ENCODE measurements at regions not wholly inside any gene's neighbourhood (a gene's known extent, or its start where the extent isn't known, plus 50 kb on each side); places are given as distances from the start of the nearest gene placed in this dataset.
"Not testable (repeated sequence)": the region's sequence is repeated elsewhere in the genome, so short reads cannot be mapped to it uniquely, and the experiment has no call there.

DNA sequence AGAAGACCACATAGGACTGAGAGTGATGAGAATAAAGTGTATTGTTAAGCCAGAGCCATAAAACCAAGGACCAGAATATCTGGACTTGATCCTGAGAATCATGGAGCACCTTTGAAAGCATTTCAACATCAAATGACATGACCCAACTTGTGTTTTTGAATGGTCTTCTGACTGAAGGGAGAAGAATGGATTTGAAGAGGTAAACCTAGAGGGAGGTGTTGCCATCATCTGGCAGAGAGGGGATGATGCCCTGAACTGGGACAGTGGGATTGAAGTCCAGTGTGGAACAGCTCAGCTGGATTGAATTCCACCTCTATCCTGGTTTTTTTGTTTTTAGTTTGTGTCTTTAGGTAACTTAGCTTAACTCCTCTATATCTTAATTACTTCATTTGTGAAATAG is 570.0 kb downstream of the TBC1D32 start:
- peak; percentile 13 for DNase-seq (ENCODE audit: low spot score)
- TF ChIP-seq, protein P1, sequence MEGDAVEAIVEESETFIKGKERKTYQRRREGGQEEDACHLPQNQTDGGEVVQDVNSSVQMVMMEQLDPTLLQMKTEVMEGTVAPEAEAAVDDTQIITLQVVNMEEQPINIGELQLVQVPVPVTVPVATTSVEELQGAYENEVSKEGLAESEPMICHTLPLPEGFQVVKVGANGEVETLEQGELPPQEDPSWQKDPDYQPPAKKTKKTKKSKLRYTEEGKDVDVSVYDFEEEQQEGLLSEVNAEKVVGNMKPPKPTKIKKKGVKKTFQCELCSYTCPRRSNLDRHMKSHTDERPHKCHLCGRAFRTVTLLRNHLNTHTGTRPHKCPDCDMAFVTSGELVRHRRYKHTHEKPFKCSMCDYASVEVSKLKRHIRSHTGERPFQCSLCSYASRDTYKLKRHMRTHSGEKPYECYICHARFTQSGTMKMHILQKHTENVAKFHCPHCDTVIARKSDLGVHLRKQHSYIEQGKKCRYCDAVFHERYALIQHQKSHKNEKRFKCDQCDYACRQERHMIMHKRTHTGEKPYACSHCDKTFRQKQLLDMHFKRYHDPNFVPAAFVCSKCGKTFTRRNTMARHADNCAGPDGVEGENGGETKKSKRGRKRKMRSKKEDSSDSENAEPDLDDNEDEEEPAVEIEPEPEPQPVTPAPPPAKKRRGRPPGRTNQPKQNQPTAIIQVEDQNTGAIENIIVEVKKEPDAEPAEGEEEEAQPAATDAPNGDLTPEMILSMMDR (conservative IDR thresholded peaks at IDR 0.05; ENCODE audit: low read depth): no peak
- CTCF ChIA-PET: no interaction called here

DNA sequence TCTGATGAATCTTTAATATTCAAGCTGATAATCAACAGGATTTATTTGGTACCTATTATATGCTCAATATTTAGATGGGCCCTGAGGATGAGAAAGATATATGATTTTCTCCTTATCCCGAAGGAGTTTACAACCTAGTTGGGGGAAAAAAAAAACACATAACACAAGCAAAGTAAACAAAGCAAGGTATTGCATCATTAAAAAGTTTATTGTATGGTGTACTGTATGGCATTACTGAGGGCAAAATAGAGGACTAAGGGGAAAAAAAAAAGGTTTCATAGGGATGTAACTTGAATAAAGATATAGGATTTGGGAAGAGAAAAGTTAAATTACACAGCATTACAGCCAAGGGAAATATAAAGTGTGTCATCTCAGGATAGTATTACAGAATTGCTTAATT is 574.7 kb downstream of the TBC1D32 start:
- POLR2A ChIA-PET (ENCODE audit: low non-redundant PET): no interaction called here
- TF ChIP-seq, protein P1 (conservative IDR thresholded peaks at IDR 0.05; ENCODE audit: low read depth): no peak
- DNase-seq (ENCODE audit: low spot score): no peak
- H3K27ac ChIP-seq: no peak overlapping the region
- CTCF ChIA-PET: no interaction called here

More for the DNA sequence above, 570.0 kb downstream of the TBC1D32 start:
- no peak overlapping the region for H3K27ac ChIP-seq
- POLR2A ChIA-PET (ENCODE audit: low non-redundant PET): no interaction called here

DNA sequence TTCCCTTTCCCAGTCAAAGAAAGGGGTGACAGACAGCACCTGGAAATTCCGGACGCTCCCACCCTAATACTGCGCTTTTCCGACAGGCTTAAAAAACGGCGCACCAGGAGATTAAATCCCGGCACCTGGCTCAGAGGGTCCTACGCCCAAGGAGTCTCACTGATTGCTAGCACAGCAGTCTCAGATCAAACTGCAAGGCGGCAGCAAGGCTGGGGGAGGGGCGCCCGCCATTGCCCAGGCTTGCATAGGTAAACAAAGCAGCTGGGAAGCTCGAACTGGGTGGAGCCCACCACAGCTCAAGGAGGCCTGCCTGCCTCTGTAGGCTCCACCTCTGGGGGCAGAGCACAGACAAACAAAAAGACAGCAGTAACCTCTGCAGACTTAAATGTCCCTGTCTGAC is 585.7 kb downstream of the TBC1D32 start:
- POLR2A ChIA-PET (ENCODE audit: low non-redundant PET); DNase-seq (ENCODE audit: low spot score); CTCF ChIA-PET; H3K27ac ChIP-seq: not testable (repeated sequence)

DNA sequence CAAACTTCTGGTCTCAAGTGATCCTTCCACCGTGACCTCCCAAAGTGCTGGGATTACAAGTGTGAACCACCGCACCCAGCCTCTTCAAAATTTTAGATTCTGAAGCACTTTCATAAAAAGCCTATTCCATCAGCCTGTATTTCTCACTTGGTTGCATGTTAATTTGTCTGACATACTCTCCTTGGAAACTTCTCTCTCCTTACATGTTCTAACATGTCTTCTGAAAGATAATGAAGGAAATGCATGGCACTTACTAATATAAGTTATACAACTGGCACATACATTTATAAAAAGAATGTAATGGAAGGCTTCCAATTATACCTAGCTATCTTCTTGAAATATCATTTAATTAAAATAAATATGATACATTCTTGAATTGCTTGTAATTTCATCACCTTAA is 597.5 kb downstream of the TBC1D32 start:
- no peak overlapping the region for H3K27ac ChIP-seq
- ChIA-PET CTCF (no interaction called here), POLR2A (ENCODE audit: low non-redundant PET) (no interaction called here)
- TF ChIP-seq, protein P1 (conservative IDR thresholded peaks at IDR 0.05; ENCODE audit: low read depth): no peak
- peak; percentile 18 for DNase-seq (ENCODE audit: low spot score)

DNA sequence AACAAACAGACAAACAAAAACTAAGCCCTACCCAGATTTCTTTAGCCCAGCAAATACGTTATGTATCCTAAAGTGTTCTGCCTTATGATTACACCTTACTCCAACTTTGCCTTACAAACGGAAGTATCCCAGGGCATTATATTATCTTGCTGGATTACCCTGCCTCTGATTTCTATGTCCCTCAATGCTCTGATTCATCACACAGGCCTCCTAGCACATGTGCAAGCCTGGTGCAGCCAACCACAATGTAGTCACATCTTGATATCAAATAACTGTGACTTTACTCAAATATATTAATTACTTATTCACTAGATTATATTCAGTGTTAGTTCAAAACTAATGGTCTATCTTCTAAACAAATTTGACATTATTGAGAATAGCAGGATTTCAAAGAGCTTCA is 598.6 kb downstream of the TBC1D32 start:
- CTCF ChIA-PET: no interaction called here
- TF ChIP-seq, protein P1 (conservative IDR thresholded peaks at IDR 0.05; ENCODE audit: low read depth): no peak
- DNase-seq (ENCODE audit: low spot score): peak; percentile 17
- POLR2A ChIA-PET (ENCODE audit: low non-redundant PET): no interaction called here
- no peak overlapping the region for H3K27ac ChIP-seq

DNA sequence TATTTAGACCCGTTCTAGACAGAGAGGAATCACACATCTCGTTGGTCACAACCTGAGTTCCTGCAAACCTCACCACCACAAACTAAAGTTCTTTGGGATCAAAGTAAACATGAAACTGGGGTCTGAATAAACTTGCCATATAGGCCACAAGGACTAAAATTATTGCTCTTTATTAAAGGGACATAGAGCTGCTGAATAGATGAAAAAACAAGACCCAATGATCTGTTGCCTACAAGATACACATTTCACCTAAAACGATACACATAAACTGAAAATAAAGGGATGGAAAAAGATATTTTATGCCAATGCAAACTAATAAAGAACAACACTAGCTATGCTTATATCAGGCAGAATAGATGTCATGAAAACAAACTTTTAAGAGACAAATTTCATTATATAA is 623.0 kb downstream of the TBC1D32 start:
- POLR2A ChIA-PET (ENCODE audit: low non-redundant PET): no interaction called here
- TF ChIP-seq, protein P1 (conservative IDR thresholded peaks at IDR 0.05; ENCODE audit: low read depth): no peak

DNA sequence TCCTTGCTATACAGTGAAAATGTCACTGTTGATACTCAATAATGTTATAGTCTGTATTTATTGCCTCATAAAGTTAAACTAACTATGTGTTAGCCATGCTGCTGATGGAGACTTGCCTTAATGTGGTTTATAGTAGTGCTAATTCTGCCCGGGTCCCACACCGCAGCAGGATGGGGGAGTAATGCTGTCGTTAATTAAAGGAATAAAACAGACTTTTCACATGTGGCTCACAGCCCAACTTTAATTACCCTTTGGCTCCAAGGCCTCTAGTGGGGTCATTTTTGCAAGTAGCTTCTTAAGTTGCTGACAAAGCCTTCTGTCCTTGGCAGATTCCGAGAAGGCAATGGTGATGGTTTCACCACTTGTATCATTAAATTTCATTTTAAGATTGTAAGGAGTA is 634.3 kb downstream of the TBC1D32 start:
- no peak for DNase-seq (ENCODE audit: low spot score)
- no peak overlapping the region for H3K27ac ChIP-seq
- ChIA-PET CTCF (no interaction called here), POLR2A (ENCODE audit: low non-redundant PET) (no interaction called here)
- TF ChIP-seq, protein P1 (conservative IDR thresholded peaks at IDR 0.05; ENCODE audit: low read depth): no peak

More for the DNA sequence above, 623.0 kb downstream of the TBC1D32 start:
- no peak for DNase-seq (ENCODE audit: low spot score)
- CTCF ChIA-PET: no interaction called here
- no peak overlapping the region for H3K27ac ChIP-seq
